HepG2 (cell line): ENCODE measurements at regions not wholly inside any gene's neighbourhood (a gene's known extent, or its start where the extent isn't known, plus 50 kb on each side); places are given as distances from the start of the nearest gene placed in this dataset.

ENCODE experiments used
- ATAC-seq: fragments of 200-7000 bp; cut with Tn5 transposase; 3 replicates; pipeline ENCODE4 v1.9.1; 2020; ENCODE audit warnings: mild to moderate bottlenecking, moderate library complexity
- BruUV-seq: library from RNA; stranded (reverse); fragments of 400-500 nt; replicated peaks from 2 replicates; lab custom pipeline; 2021; lab: Mats Ljungman, UMichigan
- CTCF ChIA-PET: fragments of 300-600 bp; formaldehyde crosslinking; extraction: SDS; loops from one replicate; lab custom pipeline; 2021; ENCODE audit warnings: low total read pairs, inconsistent platforms, low intra/inter-chr PET ratio; lab: Yijun Ruan, JAX
- POLR2A ChIA-PET: fragments of 350-600 bp; sonication (Branson Sonifier 250); formaldehyde crosslinking; loops from one replicate; lab custom pipeline; 2020; ENCODE audit warnings: antibody characterized with exemption, inconsistent platforms; lab: Yijun Ruan, JAX
- DNase-seq: peaks from one replicate; pipeline ENCODE4 v3.0.0-alpha.2; 2015; ENCODE audit warnings: low spot score
- FAIRE-seq: peaks from 3 replicates; lab custom pipeline; 2011; peaks lifted over from hg19 to GRCh38; lab: Jason Lieb, UNC
- H2AFZ ChIP-seq: one replicate; pipeline ENCODE4 v1.6.1; 2011; ENCODE audit warnings: low read length, inconsistent platforms
- H3K27ac ChIP-seq: fragments of 300-600 bp; 3 replicates; pipeline ENCODE4 v1.8.0; 2011; ENCODE audit warnings: mixed run types, mild to moderate bottlenecking, mixed read lengths, low read length, inconsistent platforms; ENCODE audit not compliant: insufficient read depth; ENCODE audit errors: extremely low read length
- H3K27me3 ChIP-seq, 2 experiments: fragments of 200-600 bp in 1 of 2; 2 replicates in 1 of 2; 3 replicates in 1 of 2; pipeline versions ENCODE4 v1.6.0 to v1.8.0; 2011; ENCODE audit warnings: low read length in 2 of 2, mild to moderate bottlenecking in 2 of 2, moderate library complexity in 2 of 2, inconsistent platforms in 1 of 2; ENCODE audit not compliant: insufficient read depth in 2 of 2, control insufficient read depth in 1 of 2
- H3K36me3 ChIP-seq, 2 experiments: fragments of 200-600 bp in 1 of 2; replicated peaks in 1 of 2; 2 replicates in 1 of 2; 3 replicates in 1 of 2; pipeline versions ENCODE4 v1.5.1 to v1.8.0; 2011; ENCODE audit warnings: low read length in 2 of 2, inconsistent platforms in 1 of 2; ENCODE audit not compliant: insufficient read depth in 2 of 2, control insufficient read depth in 1 of 2
- H3K4me1 ChIP-seq: 2 replicates; pipeline ENCODE4 v1.5.1; 2012; ENCODE audit warnings: low read length, inconsistent platforms; ENCODE audit not compliant: insufficient read depth
- H3K4me2 ChIP-seq: 2 replicates; pipeline ENCODE4 v1.6.0; 2011; ENCODE audit warnings: low read depth, low read length, inconsistent platforms
- H3K4me3 ChIP-seq, 3 experiments: fragments of 200-600 bp in 1 of 3; sonication (generic), shearing (Covaris generic) in 1 of 3; replicated peaks in 1 of 3; 2 replicates each; pipeline ENCODE4 v1.5.1; 2011 to 2016; ENCODE audit warnings: low read length in 3 of 3, inconsistent platforms in 2 of 3, low read depth in 2 of 3, mild to moderate bottlenecking in 2 of 3, control low read depth in 1 of 3, mixed read lengths in 1 of 3; ENCODE audit not compliant: insufficient read depth in 1 of 3
- H3K79me2 ChIP-seq: one replicate; pipeline ENCODE4 v1.6.1; 2011; ENCODE audit warnings: low read length, inconsistent platforms; ENCODE audit not compliant: insufficient read depth
- H3K9ac ChIP-seq: 2 replicates; pipeline ENCODE4 v1.6.0; 2011; ENCODE audit warnings: mild to moderate bottlenecking, low read depth, low read length, inconsistent platforms; ENCODE audit not compliant: insufficient read depth
- H3K9me3 ChIP-seq: 2 replicates; pipeline ENCODE4 v1.5.1; 2012; ENCODE audit warnings: mild to moderate bottlenecking, low read length
- H4K20me1 ChIP-seq: 2 replicates; pipeline ENCODE4 v1.6.0; 2011; ENCODE audit warnings: inconsistent platforms, mild to moderate bottlenecking, low read length, moderate library complexity; ENCODE audit not compliant: insufficient read depth
- IRF9 ChIP-seq: sonication (generic); formaldehyde crosslinking; IDR thresholded peaks from 2 replicates; pipeline ENCODE4 v1.8.0; 2022; ENCODE audit warnings: missing genetic modification reagents, mild to moderate bottlenecking, borderline replicate concordance
- KLF12 ChIP-seq: sonication (generic); formaldehyde crosslinking; IDR thresholded peaks from 2 replicates; pipeline ENCODE4 v1.4.0; 2020; ENCODE audit warnings: missing genetic modification reagents, borderline replicate concordance
- MEF2D ChIP-seq: sonication (generic); formaldehyde crosslinking; IDR thresholded peaks from 2 replicates; pipeline ENCODE4 v1.5.1; 2020; ENCODE audit warnings: mild to moderate bottlenecking, missing genetic modification reagents
- NCOA2 ChIP-seq: sonication (generic); formaldehyde crosslinking; IDR thresholded peaks from 2 replicates; pipeline ENCODE4 v1.8.0; 2022; ENCODE audit warnings: inconsistent platforms
- PAX8 ChIP-seq: sonication (generic); formaldehyde crosslinking; IDR thresholded peaks from 2 replicates; pipeline ENCODE4 v1.8.0; 2022; ENCODE audit warnings: mild to moderate bottlenecking, missing genetic modification reagents, borderline replicate concordance
- PHF20 ChIP-seq: sonication (generic); formaldehyde crosslinking; IDR thresholded peaks from 2 replicates; pipeline ENCODE4 v1.5.0; 2020; ENCODE audit warnings: mild to moderate bottlenecking, missing genetic modification reagents
- PPARG ChIP-seq: conservative IDR thresholded peaks from 2 replicates; pipeline ENCODE4 v1.6.1; 2016; ENCODE audit warnings: missing biosample characterization, missing genetic modification reagents
- RARG ChIP-seq: sonication (generic); formaldehyde crosslinking; IDR thresholded peaks from 2 replicates; pipeline ENCODE4 v1.4.0; 2020; ENCODE audit warnings: low read depth, mild to moderate bottlenecking, missing genetic modification reagents
- SIN3A ChIP-seq: IDR thresholded peaks from 2 replicates; pipeline ENCODE4 v1.6.1; 2011; ENCODE audit warnings: low read depth, mild to moderate bottlenecking, control low read depth, low read length, borderline replicate concordance
- SIX4 ChIP-seq: sonication (generic); formaldehyde crosslinking; IDR thresholded peaks from 2 replicates; pipeline ENCODE4 v1.4.0; 2020; ENCODE audit warnings: missing genetic modification reagents
- YEATS2 ChIP-seq: sonication (generic); formaldehyde crosslinking; IDR thresholded peaks from 2 replicates; pipeline ENCODE4 v1.4.0; 2020; ENCODE audit warnings: missing genetic modification reagents, borderline replicate concordance
- ZBTB40 ChIP-seq, 2 experiments: fragments of 450-650 bp in 1 of 2; sonication (generic) in 1 of 2; formaldehyde crosslinking in 1 of 2; IDR thresholded peaks; 2 replicates each; pipeline versions ENCODE4 v1.6.1 to v1.8.0; 2016 to 2022; ENCODE audit warnings: antibody characterized with exemption in 1 of 2, mild to moderate bottlenecking in 1 of 2, missing genetic modification reagents in 1 of 2
- ZNF672 ChIP-seq: sonication (generic); formaldehyde crosslinking; IDR thresholded peaks from 2 replicates; pipeline ENCODE4 v1.8.1; 2022; ENCODE audit warnings: missing genetic modification reagents
- ZNF737 ChIP-seq: sonication (generic); formaldehyde crosslinking; IDR thresholded peaks from 2 replicates; pipeline ENCODE4 v1.5.0; 2020; ENCODE audit warnings: missing genetic modification reagents, mild to moderate bottlenecking, borderline replicate concordance
- ZNF780A ChIP-seq: sonication (generic); formaldehyde crosslinking; IDR thresholded peaks from 2 replicates; pipeline ENCODE4 v1.8.0; 2022; ENCODE audit warnings: mild to moderate bottlenecking, missing genetic modification reagents, moderate library complexity
- WGBS: methylation state at CpG from one replicate; pipeline ENCODE4 v1.1.6; 2017; ENCODE audit warnings: low lambda C conversion rate; 5-methylcytosine and 5-hydroxymethylcytosine counted together
- in situ Hi-C: cut with HindIII; loops from 2 replicates; pipeline ENCODE4 v1.10.0; 2017; ENCODE audit warnings: low pct_unique_long_range_greater_than_20kb; ENCODE audit not compliant: extremely low pct_ligation_motif_present
- intact Hi-C: fragments of 100-400 bp; cut with micrococcal nuclease; formaldehyde crosslinking; loops from one replicate; pipeline ENCODE4 v1.10.0; 2022; ENCODE audit not compliant: unreplicated experiment

- TF ChIP-seq ZNF780A (CRISPR knock-in tag) (no peak), MEF2D (CRISPR knock-in tag) (no peak)
- TF ChIP-seq, all 625 proteins: peak for 0
Measured at GRCh38 chr5:87888139-87888538, 380.5 kb downstream of the TMEM161B start (continued).

- FAIRE-seq (no peak), DNase-seq (no peak), ATAC-seq (no peak)
- Histone ChIP-seq H2AFZ (no peak overlapping the region), H3K27ac (no peak overlapping the region), H3K9me3 (no peaks in the 10 kb centered on the region), H4K20me1 (no peaks in the 10 kb centered on the region), H3K79me2 (no peaks in the 10 kb centered on the region), H3K36me3 (no peaks in the 10 kb centered on the region), H3K4me2 (no peak overlapping the region), H3K4me3 (no peak overlapping the region), H3K27me3 (no peaks in the 10 kb centered on the region), H3K9ac (no peak overlapping the region), H3K4me1 (no peaks in the 10 kb centered on the region)
- intact Hi-C loops (no loop called here), in situ Hi-C loops (no loop called here)
- ChIA-PET CTCF (no interaction called here), POLR2A (no interaction called here)
- 16% methylated on average over 2 of the region's 2 CpGs for WGBS
- BruUV-seq: no TSS peak
- no peak for TF ChIP-seq PHF20
- TF ChIP-seq NCOA2 (CRISPR knock-in tag): no peak
- no peak for TF ChIP-seq PPARG (CRISPR knock-in tag)
- no peak for TF ChIP-seq ZNF672
- TF ChIP-seq SIX4 (CRISPR knock-in tag): no peak
- no peak for TF ChIP-seq PAX8 (CRISPR knock-in tag)
- TF ChIP-seq RARG (CRISPR knock-in tag): no peak
- no peak for TF ChIP-seq ZBTB40 (IDR thresholded peaks at IDR 0.05)
- TF ChIP-seq ZBTB40 (CRISPR knock-in tag; IDR thresholded peaks at IDR 0.05): no peak
- no peak for TF ChIP-seq YEATS2
- no peak for TF ChIP-seq ZNF737 (CRISPR knock-in tag)
- TF ChIP-seq SIN3A: no peak
- TF ChIP-seq IRF9 (CRISPR knock-in tag): no peak
- no peak for TF ChIP-seq KLF12 (CRISPR knock-in tag)
Measured at GRCh38 chr5:87887247-87887646, 381.4 kb downstream of the TMEM161B start.
